Immature natural killer cell (primary cell): ENCODE measurements at regions not wholly inside any gene's neighbourhood (a gene's known extent, or its start where the extent isn't known, plus 50 kb on each side); places are given as distances from the start of the nearest gene placed in this dataset.

Experiments used
- DNase-seq, 3 donors: peaks; one replicate each; pipeline ENCODE4 v3.0.0; 2022; ENCODE audit warnings: mixed read lengths in 1 of 3
- H3K27ac Mint-ChIP-seq, 6 donors: one replicate each; pipeline ENCODE4 v1.8.0; 2020; ENCODE audit warnings: mixed read lengths in 6 of 6, mild to moderate bottlenecking in 5 of 6, inconsistent platforms in 4 of 6, moderate library complexity in 3 of 6
- H3K27me3 Mint-ChIP-seq, 3 donors: one replicate each; pipeline ENCODE4 v1.8.0; 2020 to 2021; ENCODE audit warnings: low read depth in 3 of 3, mild to moderate bottlenecking in 3 of 3, mixed read lengths in 3 of 3, moderate library complexity in 3 of 3, inconsistent platforms in 1 of 3
- H3K36me3 Mint-ChIP-seq, 3 donors: one replicate each; pipeline ENCODE4 v1.8.0; 2020; ENCODE audit warnings: mixed read lengths in 3 of 3, inconsistent platforms in 2 of 3, mild to moderate bottlenecking in 2 of 3
- H3K4me1 Mint-ChIP-seq, 2 donors: one replicate each; pipeline ENCODE4 v1.8.0; 2020; ENCODE audit warnings: inconsistent platforms in 2 of 2, mild to moderate bottlenecking in 2 of 2, mixed read lengths in 2 of 2, moderate library complexity in 1 of 2
- H3K4me3 Mint-ChIP-seq, 5 donors: one replicate each; pipeline ENCODE4 v1.8.0; 2020; ENCODE audit warnings: mild to moderate bottlenecking in 5 of 5, mixed read lengths in 5 of 5, inconsistent platforms in 3 of 5, moderate library complexity in 3 of 5
- H3K9me3 Mint-ChIP-seq, 6 donors: one replicate each; pipeline ENCODE4 v1.8.0; 2020; ENCODE audit warnings: mild to moderate bottlenecking in 6 of 6, mixed read lengths in 6 of 6, inconsistent platforms in 4 of 6, moderate library complexity in 3 of 6

DNA sequence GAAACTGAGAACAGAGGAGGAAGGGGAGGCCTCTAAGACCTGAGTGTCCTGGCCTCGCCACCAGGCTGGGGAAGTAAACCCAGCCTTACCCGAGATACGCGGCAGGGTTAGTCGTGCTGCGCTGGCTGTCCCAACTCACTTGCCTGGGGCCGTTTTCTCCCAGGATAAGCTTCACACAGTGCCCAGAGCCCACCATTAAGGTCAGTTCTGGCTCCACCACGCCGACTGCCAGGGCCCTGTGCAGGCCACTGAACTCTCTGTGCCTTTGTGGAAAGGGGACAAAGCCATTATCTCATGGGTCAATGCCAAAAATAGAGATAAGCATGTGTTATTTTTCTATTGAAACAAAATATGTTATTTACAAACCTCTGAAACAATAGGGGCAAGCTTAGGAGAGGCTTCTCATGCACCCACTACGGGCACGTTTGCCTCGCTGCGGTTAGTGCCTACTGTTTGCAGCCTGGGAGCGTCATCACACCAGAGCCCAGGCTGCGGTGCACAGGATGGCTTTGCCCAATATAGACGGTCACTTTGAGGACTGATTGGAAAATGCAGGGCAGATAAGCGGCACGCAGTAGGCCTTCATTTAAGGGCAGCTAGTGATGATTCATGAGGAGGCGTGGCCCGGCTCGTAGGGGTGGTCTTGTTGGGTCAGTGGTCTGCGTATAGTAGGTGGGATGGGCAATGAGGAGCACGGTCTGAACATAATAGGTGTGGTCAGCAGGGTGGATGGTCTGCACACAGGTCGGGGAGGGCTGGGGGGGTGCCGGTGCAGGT is 242.1 kb downstream of the GLI2 start:
- no peaks in the 10 kb centered on the region for H3K36me3 Mint-ChIP-seq
- no peak overlapping the region for H3K27ac Mint-ChIP-seq
- peaks cover 0 to 2% (median 0%) of the 10 kb centered on the region in 3 donors for H3K27me3 Mint-ChIP-seq
- H3K9me3 Mint-ChIP-seq, result no peaks in the 10 kb centered on the region
- DNase-seq, result no peak
- no peak overlapping the region for H3K4me3 Mint-ChIP-seq
- H3K4me1 Mint-ChIP-seq, result no peaks in the 10 kb centered on the region

DNA sequence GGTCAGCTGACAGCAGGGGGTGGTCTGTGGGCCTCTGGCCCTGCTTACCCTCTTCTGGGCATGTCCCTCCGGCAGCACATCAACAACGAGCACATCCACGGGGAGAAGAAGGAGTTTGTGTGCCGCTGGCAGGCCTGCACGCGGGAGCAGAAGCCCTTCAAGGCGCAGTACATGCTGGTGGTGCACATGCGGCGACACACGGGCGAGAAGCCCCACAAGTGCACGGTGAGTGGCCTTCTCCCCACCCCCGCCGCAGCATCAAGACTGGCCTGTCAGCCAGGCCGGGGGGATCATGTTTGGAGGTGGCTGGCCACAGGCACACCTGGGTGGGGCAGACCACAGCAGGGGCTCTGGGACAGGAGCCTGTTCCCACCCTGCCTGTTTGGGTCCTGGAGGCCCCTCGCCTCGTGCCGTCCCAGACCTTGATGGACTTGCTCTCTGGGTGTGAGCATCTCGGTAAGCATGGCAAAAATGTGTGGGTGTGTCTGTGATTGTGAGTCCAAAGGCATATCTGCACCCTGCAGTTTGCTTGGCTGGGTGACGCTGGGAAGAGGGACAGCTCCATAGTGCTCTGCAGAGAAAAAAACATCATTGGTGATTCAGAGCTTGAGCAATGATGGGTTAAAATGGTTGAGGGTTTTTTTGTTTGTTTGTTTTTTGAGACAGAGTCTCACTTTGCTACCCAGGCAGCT is 242.8 kb downstream of the GLI2 start:
- Mint-ChIP-seq H3K4me1 (no peaks in the 10 kb centered on the region), H3K9me3 (no peaks in the 10 kb centered on the region), H3K27me3 (peaks cover 0 to 2% (median 0%) of the 10 kb centered on the region in 3 donors), H3K27ac (no peak overlapping the region), H3K36me3 (no peaks in the 10 kb centered on the region), H3K4me3 (no peak overlapping the region)
- no peak for DNase-seq

DNA sequence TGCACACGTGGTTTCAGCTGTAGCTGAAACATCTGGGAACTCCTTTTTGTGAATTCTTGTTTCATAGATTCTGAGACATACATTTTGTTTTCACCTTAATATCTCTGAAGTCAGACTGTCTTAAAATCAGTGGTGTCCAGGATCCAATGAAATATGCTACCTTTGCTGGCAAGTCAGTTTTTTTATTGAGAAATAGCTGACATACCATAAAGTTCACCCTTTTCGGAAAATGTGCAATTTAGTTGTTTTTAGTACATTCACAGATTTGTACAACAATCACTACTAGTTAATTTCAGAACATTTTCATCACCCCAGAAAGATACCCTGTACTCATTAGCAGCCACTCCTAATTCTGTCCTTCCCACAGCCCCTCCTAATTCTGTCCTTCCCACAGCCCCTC is 243.7 kb downstream of the GLI2 start:
- H3K4me1 Mint-ChIP-seq, result no peaks in the 10 kb centered on the region
- H3K27me3 Mint-ChIP-seq, result peaks cover 0 to 2% (median 0%) of the 10 kb centered on the region in 3 donors
- H3K4me3 Mint-ChIP-seq, result no peak overlapping the region
- no peaks in the 10 kb centered on the region for H3K36me3 Mint-ChIP-seq
- no peak for DNase-seq
- H3K9me3 Mint-ChIP-seq, result no peaks in the 10 kb centered on the region
- H3K27ac Mint-ChIP-seq, result no peak overlapping the region

DNA sequence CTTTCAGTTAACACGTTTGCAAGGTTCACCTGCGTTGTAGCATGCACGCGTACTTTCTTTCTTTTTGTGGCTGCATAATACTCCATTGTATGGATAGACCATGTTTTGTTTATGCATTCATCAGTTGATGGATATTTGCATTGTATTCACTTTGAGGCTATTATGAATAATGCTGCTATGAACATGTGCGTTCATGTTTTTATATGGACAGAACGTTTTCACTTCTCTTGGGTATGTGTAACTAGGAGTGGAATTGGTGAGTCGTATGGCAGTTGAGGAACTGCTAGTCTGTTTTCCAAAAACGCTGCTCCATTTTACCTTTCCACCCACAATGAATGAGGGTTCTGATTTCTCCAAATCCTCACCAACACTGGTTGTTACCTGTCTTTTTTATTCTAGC is 244.3 kb downstream of the GLI2 start:
- DNase-seq, result no peak
- Mint-ChIP-seq H3K4me1 (no peaks in the 10 kb centered on the region), H3K4me3 (no peak overlapping the region), H3K27ac (no peak overlapping the region), H3K36me3 (no peaks in the 10 kb centered on the region), H3K9me3 (no peaks in the 10 kb centered on the region), H3K27me3 (peaks cover 0 to 2% (median 0%) of the 10 kb centered on the region in 3 donors)

DNA sequence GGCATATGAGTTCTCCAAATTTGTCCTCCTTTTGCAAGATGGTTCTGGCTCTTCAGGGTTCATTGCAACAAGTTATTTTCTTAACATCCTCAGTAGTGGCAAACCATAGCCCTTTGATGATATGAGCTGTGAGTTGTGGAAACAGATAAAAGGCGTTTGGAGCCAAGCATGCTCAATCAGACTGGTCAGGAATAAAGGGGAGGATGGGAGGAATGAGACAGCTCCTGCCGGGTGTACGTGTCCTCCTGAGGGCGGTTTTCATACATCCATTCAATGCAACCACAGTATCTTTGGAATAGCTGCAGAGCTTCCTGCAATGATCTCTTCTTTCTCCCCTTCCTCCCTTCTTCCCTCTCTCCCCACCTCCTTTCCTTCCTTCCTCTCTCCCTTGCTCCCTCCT is 245.8 kb downstream of the GLI2 start:
- H3K27ac Mint-ChIP-seq, result no peak overlapping the region
- H3K4me3 Mint-ChIP-seq, result no peak overlapping the region
- no peaks in the 10 kb centered on the region for H3K4me1 Mint-ChIP-seq
- H3K36me3 Mint-ChIP-seq, result no peaks in the 10 kb centered on the region
- peaks cover 0 to 2% (median 0%) of the 10 kb centered on the region in 3 donors for H3K27me3 Mint-ChIP-seq
- H3K9me3 Mint-ChIP-seq, result no peaks in the 10 kb centered on the region
- no peak for DNase-seq

DNA sequence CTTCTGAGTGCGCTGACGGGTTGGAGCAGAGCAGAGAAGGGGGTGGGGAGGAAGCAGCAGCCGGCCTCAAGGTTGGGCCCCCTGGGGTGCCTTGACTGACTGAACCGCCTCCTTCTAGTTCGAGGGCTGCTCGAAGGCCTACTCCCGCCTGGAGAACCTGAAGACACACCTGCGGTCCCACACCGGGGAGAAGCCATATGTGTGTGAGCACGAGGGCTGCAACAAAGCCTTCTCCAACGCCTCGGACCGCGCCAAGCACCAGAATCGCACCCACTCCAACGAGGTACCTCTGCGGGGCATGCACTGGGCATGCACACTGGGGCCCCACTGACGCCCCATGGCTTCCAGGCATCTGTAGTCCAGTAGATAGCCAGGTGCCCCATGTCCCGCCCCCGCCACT is 246.9 kb downstream of the GLI2 start:
- Mint-ChIP-seq H3K9me3 (no peaks in the 10 kb centered on the region), H3K4me3 (no peak overlapping the region), H3K36me3 (no peaks in the 10 kb centered on the region), H3K27me3 (no peaks in the 10 kb centered on the region), H3K4me1 (no peaks in the 10 kb centered on the region), H3K27ac (no peak overlapping the region)
- no peak for DNase-seq

DNA sequence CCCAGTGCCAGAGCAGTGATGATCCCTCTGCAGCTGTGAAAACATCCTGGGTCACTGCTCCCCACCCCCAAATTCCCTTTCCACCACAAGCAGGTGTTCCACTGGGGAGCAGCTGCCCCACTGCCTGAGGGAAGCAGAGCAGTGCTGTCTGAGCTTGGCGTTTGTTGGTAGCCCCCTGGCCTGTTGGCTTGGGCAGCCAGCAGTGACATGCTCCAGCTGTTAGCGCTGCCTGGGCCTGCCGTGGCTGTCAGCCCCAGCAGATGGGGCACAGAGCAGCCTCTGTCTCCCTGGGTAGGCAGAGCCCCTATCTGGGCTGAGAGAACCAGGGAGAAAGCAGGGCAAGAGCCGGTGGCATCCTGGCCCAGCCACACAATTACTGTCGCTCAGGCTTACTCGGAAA is 247.7 kb downstream of the GLI2 start:
- no peak for DNase-seq
- Mint-ChIP-seq H3K27ac (no peak overlapping the region), H3K9me3 (no peaks in the 10 kb centered on the region), H3K4me3 (no peak overlapping the region), H3K27me3 (no peaks in the 10 kb centered on the region), H3K4me1 (no peaks in the 10 kb centered on the region), H3K36me3 (no peaks in the 10 kb centered on the region)

DNA sequence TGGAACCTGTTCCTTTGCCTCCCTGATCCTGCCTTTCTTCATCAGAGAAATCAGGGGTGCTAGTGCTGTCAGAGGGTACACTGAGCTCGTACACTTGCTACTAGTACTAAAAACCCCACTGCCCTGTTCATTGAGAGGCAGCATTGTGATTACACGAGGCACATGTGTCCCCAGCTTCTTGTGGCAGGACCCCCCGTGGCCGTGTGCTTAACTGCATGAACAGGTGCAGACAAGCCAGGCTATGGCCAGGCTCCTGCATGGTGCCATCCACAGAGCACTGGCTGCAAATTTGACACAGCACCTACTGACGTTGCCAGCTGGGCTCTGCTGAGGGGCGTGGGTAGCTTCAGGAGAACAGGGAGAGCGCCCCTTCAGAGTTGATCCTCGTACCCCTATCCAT is 248.4 kb downstream of the GLI2 start:
- Mint-ChIP-seq H3K27me3 (no peaks in the 10 kb centered on the region), H3K4me1 (no peaks in the 10 kb centered on the region), H3K9me3 (no peaks in the 10 kb centered on the region), H3K4me3 (no peak overlapping the region), H3K36me3 (no peaks in the 10 kb centered on the region), H3K27ac (no peak overlapping the region)
- no peak for DNase-seq

DNA sequence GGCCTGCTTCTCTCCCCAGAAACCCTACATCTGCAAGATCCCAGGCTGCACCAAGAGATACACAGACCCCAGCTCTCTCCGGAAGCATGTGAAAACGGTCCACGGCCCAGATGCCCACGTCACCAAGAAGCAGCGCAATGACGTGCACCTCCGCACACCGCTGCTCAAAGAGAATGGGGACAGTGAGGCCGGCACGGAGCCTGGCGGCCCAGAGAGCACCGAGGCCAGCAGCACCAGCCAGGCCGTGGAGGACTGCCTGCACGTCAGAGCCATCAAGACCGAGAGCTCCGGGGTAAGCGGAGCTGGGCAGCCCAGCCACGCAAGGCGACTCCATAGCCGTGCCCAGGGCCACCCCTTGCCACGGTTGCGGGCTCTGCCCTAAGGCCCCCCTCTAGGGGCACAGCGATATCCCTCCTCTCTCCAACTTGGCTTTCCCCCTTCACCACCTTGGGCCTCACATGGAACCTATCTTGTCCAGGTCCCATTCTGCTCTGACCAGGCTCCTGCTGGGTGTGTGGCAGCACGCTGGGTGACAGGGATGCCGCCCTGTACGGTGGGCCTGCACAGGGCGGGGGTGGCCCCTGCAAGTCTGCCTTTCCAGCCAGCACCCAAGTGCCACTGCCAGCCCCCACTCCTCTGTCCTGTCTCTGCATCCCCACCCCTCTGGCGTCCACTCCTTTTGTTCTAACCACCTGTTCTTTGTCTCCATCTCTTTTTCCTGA is 248.9 kb downstream of the GLI2 start:
- Mint-ChIP-seq H3K27me3 (no peaks in the 10 kb centered on the region), H3K4me1 (no peaks in the 10 kb centered on the region), H3K27ac (no peak overlapping the region), H3K36me3 (no peaks in the 10 kb centered on the region), H3K9me3 (no peaks in the 10 kb centered on the region), H3K4me3 (no peak overlapping the region)
- no peak for DNase-seq

DNA sequence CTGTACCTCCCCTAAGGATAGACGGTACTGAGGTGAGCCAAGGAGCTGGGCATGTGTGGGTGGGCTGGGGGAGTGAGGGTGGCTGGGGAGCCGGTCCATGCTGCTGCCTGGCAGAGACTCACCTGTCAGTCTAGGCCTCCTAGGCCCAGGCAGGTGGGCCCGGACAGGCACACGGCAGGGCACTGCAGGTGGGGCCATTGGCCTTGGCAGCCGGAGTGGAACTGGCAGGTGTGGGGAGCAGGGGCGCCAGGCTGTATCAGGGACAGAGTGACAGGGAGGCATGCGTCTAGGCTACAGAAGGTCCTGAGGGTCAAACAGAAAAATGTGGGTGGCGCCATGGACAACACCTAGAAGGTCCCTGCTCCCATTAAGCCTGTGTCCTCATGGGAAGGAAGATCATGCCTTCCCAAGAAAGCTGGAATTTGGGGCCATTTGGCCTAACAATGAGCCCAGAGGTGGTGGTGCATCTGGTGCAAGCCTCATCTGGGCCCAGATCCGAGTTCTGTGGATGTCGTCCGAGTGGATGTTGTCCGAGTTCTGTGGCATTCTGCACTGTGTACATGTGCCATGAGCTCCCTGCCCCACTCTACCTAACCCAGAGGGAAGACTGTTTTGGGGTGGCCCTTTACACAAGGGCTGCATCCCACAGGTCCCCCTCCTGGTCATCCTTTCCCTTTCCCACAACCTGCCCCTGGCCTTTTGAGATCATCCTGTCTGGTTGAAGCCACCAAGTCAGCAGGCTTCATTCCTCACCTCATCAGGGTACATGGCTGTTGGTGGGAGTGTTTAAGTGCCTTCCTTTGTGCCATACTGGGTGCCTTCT is 249.7 kb downstream of the GLI2 start:
- H3K27ac Mint-ChIP-seq, result no peak overlapping the region
- no peaks in the 10 kb centered on the region for H3K9me3 Mint-ChIP-seq
- no peaks in the 10 kb centered on the region for H3K36me3 Mint-ChIP-seq
- DNase-seq, result no peak
- no peaks in the 10 kb centered on the region for H3K4me1 Mint-ChIP-seq
- H3K4me3 Mint-ChIP-seq, result no peak overlapping the region
- no peaks in the 10 kb centered on the region for H3K27me3 Mint-ChIP-seq

DNA sequence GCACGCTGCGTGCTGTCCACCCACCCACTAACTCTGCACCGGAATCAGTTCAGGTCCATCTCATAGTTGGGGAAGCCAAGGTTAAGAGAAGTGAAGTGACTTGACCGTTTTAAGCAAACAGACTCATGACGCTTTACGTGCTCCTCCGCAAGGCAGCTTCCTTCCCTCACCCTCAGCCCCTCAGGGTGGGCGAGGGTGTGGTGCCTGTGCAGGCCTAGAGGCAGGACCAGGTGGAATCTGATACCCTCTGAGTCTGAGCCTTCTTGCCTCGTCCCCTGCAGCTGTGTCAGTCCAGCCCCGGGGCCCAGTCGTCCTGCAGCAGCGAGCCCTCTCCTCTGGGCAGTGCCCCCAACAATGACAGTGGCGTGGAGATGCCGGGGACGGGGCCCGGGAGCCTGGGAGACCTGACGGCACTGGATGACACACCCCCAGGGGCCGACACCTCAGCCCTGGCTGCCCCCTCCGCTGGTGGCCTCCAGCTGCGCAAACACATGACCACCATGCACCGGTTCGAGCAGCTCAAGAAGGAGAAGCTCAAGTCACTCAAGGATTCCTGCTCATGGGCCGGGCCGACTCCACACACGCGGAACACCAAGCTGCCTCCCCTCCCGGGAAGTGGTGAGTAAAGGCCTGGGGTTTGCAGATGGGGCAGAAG is 250.5 kb downstream of the GLI2 start:
- Mint-ChIP-seq H3K36me3 (no peaks in the 10 kb centered on the region), H3K4me1 (no peaks in the 10 kb centered on the region), H3K4me3 (no peak overlapping the region), H3K27me3 (no peaks in the 10 kb centered on the region), H3K9me3 (no peaks in the 10 kb centered on the region), H3K27ac (no peak overlapping the region)
- DNase-seq, result no peak

DNA sequence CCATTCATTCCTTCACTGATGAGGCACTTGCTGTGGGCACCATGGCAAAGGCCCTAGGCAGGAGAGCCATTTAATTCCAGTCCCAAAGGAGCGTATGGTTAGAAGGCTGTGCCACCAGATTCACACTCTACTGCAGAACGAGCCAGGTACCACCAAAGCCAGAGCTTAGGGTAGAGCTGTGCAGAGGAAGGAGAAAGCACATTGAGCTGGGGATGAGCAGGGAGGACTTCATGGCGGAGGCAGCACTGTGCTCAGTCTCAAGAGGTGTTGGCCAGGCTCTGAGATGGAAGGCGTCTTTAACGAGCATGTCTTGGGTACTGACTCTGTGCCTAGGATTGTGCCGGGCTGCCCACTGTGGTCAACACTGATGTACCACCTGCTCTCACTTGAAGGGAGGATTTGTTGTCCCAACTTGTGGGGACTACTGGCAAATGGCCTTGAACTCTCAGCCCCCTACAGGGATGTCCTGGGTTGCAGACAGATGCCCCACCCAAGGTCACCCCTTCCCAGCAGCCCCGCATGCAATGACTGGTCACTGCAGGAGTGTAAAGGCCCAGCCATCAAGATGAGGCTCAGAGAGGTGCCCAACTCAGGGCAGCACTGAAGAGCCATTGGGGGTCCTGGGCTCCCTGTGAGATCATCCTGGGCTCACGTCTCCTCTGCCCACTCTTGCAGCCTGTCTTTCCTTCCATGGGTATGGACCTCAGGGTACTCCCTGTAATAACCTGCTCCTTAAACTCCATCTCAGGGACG is 251.4 kb downstream of the GLI2 start:
- no peak for DNase-seq
- Mint-ChIP-seq H3K4me1 (no peaks in the 10 kb centered on the region), H3K9me3 (peaks cover 0 to 1% (median 0%) of the 10 kb centered on the region in 6 donors), H3K36me3 (no peaks in the 10 kb centered on the region), H3K27ac (no peak overlapping the region), H3K27me3 (no peaks in the 10 kb centered on the region), H3K4me3 (no peak overlapping the region)
